HG03457 (cell line): ENCODE measurements at regions not wholly inside any gene's neighbourhood (a gene's known extent, or its start where the extent isn't known, plus 50 kb on each side); places are given as distances from the start of the nearest gene placed in this dataset.

ENCODE experiments used
- ATAC-seq: cut with Tn5 transposase; IDR thresholded peaks from one replicate; pipeline ENCODE4 v1.9.1; 2021; ENCODE audit warnings: moderate number of reproducible peaks; ENCODE audit not compliant: unreplicated experiment

- no peak for ATAC-seq
These were observed 51.6 kb upstream of the DYNLRB2 start for GRCh38 chr16:80489173-80489572.

- no peak for ATAC-seq
These were observed 52.6 kb upstream of the DYNLRB2 start for GRCh38 chr16:80488167-80488566.

- ATAC-seq = peak; percentile 89
These were observed 60.1 kb upstream of the DYNLRB2 start for GRCh38 chr16:80480664-80481063.

GRCh38 chr16:80477838-80478237 lies 63.0 kb upstream of the DYNLRB2 start:
- ATAC-seq = no peak

- no peak for ATAC-seq
These were observed 72.8 kb upstream of the DYNLRB2 start for GRCh38 chr16:80468029-80468428.

- ATAC-seq = peak; percentile 68
These were observed 74.5 kb upstream of the DYNLRB2 start for GRCh38 chr16:80466024-80466987.

GRCh38 chr16:80463751-80464495 lies 76.9 kb upstream of the DYNLRB2 start:
- ATAC-seq = no peak

GRCh38 chr16:80463326-80463725 lies 77.5 kb upstream of the DYNLRB2 start:
- no peak for ATAC-seq

GRCh38 chr16:80462917-80463316 lies 77.9 kb upstream of the DYNLRB2 start:
- ATAC-seq = no peak

GRCh38 chr16:80460988-80461387 lies 79.8 kb upstream of the DYNLRB2 start:
- ATAC-seq = no peak

- no peak for ATAC-seq
These were observed 80.8 kb upstream of the DYNLRB2 start for GRCh38 chr16:80459966-80460365.

- no peak for ATAC-seq
These were observed 81.4 kb upstream of the DYNLRB2 start for GRCh38 chr16:80459331-80459777.

- ATAC-seq = no peak
These were observed 82.9 kb upstream of the DYNLRB2 start for GRCh38 chr16:80457871-80458270.

- no peak for ATAC-seq
These were observed 86.0 kb upstream of the DYNLRB2 start for GRCh38 chr16:80454802-80455201.

GRCh38 chr16:80449392-80449791 lies 91.4 kb upstream of the DYNLRB2 start:
- no peak for ATAC-seq

GRCh38 chr16:80447241-80447640 lies 93.6 kb upstream of the DYNLRB2 start:
- ATAC-seq = no peak

GRCh38 chr16:80442779-80443178 lies 98.0 kb upstream of the DYNLRB2 start:
- ATAC-seq = no peak

GRCh38 chr16:80441935-80442334 lies 98.9 kb upstream of the DYNLRB2 start:
- no peak for ATAC-seq

GRCh38 chr16:80440667-80441066 lies 100.1 kb upstream of the DYNLRB2 start:
- no peak for ATAC-seq

- ATAC-seq = no peak
These were observed 103.1 kb upstream of the DYNLRB2 start for GRCh38 chr16:80437707-80438106.

- ATAC-seq = no peak
These were observed 104.3 kb upstream of the DYNLRB2 start for GRCh38 chr16:80436510-80436909.

- no peak for ATAC-seq
These were observed 107.2 kb upstream of the DYNLRB2 start for GRCh38 chr16:80433623-80434022.
